Keratinocyte (primary cell): ENCODE measurements at regions not wholly inside any gene's neighbourhood (a gene's known extent, or its start where the extent isn't known, plus 50 kb on each side); places are given as distances from the start of the nearest gene placed in this dataset.

Experiments used
- DNase-seq: peaks from one replicate; pipeline ENCODE4 v3.0.0-alpha.2; 2011; ENCODE audit warnings: low read depth, missing footprints, low spot score
- FAIRE-seq: peaks from 2 replicates; lab custom pipeline; 2011; peaks lifted over from hg19 to GRCh38; lab: Jason Lieb, UNC
- H2AFZ ChIP-seq: 2 replicates; pipeline ENCODE4 v1.6.0; 2012; ENCODE audit warnings: low read length, control low read depth, inconsistent platforms; ENCODE audit not compliant: control insufficient read depth
- H3K27ac ChIP-seq: 2 replicates; pipeline ENCODE4 v1.5.1; 2011; ENCODE audit warnings: low read length; ENCODE audit not compliant: control insufficient read depth, insufficient read depth
- H3K27me3 ChIP-seq: 3 replicates; pipeline ENCODE4 v1.6.0; 2011; ENCODE audit warnings: low read length; ENCODE audit not compliant: control insufficient read depth, insufficient read depth; ENCODE audit errors: extremely low read depth
- H3K36me3 ChIP-seq, 2 experiments: 2 replicates in 1 of 2; 3 replicates in 1 of 2; pipeline ENCODE4 v1.5.1; 2011; ENCODE audit warnings: low read length in 2 of 2, mild to moderate bottlenecking in 1 of 2; ENCODE audit not compliant: control insufficient read depth in 2 of 2, insufficient read depth in 2 of 2; ENCODE audit errors: extremely low read depth in 1 of 2
- H3K4me1 ChIP-seq: 3 replicates; pipeline ENCODE4 v1.5.1; 2011; ENCODE audit warnings: low read length; ENCODE audit not compliant: control insufficient read depth, insufficient read depth; ENCODE audit errors: extremely low read depth
- H3K4me2 ChIP-seq: 3 replicates; pipeline ENCODE4 v1.6.0; 2011; ENCODE audit warnings: low read depth, low read length; ENCODE audit not compliant: control insufficient read depth, insufficient read depth; ENCODE audit errors: extremely low read depth
- H3K4me3 ChIP-seq, 3 experiments: fragments of 200-600 bp in 1 of 3; sonication (generic) in 1 of 3; 2 replicates in 2 of 3; 3 replicates in 1 of 3; pipeline ENCODE4 v1.5.1; 2011 to 2016; ENCODE audit warnings: low read length in 3 of 3, mild to moderate bottlenecking in 3 of 3, control low read depth in 2 of 3, inconsistent platforms in 1 of 3, low read depth in 1 of 3, mixed read lengths in 1 of 3, mixed run types in 1 of 3, moderate library complexity in 1 of 3; ENCODE audit not compliant: control insufficient read depth in 2 of 3, insufficient read depth in 2 of 3; ENCODE audit errors: extremely low read depth in 1 of 3
- H3K79me2 ChIP-seq: 2 replicates; pipeline ENCODE4 v1.6.0; 2012; ENCODE audit warnings: low read length; ENCODE audit not compliant: control insufficient read depth, insufficient read depth
- H3K9ac ChIP-seq: 3 replicates; pipeline ENCODE4 v1.6.0; 2011; ENCODE audit warnings: low read length; ENCODE audit not compliant: control insufficient read depth, insufficient read depth; ENCODE audit errors: extremely low read depth
- H3K9me1 ChIP-seq: 3 replicates; pipeline ENCODE4 v1.6.0; 2011; ENCODE audit warnings: low read length; ENCODE audit not compliant: control insufficient read depth, insufficient read depth; ENCODE audit errors: extremely low read depth
- H3K9me3 ChIP-seq: 2 replicates; pipeline ENCODE4 v1.5.1; 2012; ENCODE audit warnings: low read depth, low read length; ENCODE audit not compliant: control insufficient read depth
- H4K20me1 ChIP-seq: 3 replicates; pipeline ENCODE4 v1.6.0; 2011; ENCODE audit warnings: low read length; ENCODE audit not compliant: control insufficient read depth, insufficient read depth; ENCODE audit errors: extremely low read depth
- CTCF ChIP-seq, 3 experiments: IDR thresholded peaks in 1 of 3; conservative IDR thresholded peaks in 1 of 3; optimal IDR thresholded peaks in 1 of 3; 2 replicates in 2 of 3; 3 replicates in 1 of 3; pipeline versions ENCODE3 to v1.5.1; 2011; ENCODE audit warnings: low read length in 3 of 3, mild to moderate bottlenecking in 3 of 3, moderate library complexity in 2 of 3, control low read depth in 1 of 3, inconsistent platforms in 1 of 3; ENCODE audit not compliant: insufficient read depth in 2 of 3; ENCODE audit errors: extremely low read depth in 1 of 3
- EZH2 ChIP-seq: IDR thresholded peaks from one replicate; pipeline ENCODE4 v1.6.1; 2012; ENCODE audit warnings: inconsistent platforms, mild to moderate bottlenecking, low read length, moderate library complexity
- dilution Hi-C: fragments of 300-500 bp; cut with MboI; formaldehyde crosslinking; loops from one replicate; pipeline ENCODE4 v1.7.0; 2020; ENCODE audit warnings: low sequenced_read_pairs; ENCODE audit not compliant: extremely low pct_ligation_motif_present

DNA sequence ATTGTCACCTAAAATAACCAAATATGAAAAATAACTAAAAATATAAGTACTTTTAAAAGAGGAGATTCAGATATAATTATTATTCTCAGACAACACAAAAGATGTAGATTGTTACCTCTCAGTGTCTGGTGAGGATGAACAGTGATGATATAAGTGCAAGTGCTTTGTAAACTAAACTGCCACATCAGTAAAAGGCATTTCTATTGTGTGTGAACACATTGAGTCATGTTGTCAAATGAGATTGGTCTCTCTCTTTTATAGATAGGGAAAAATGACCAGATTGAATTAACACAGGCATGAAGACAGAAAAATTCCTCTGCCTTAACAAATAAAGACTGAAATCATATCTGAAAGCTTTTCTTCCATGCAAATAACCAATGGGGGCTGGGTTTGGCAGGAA lies 182.4 kb upstream of the TMEFF2 start:
- Histone ChIP-seq H3K79me2 (no peaks in the 10 kb centered on the region), H3K4me1 (no peaks in the 10 kb centered on the region), H3K36me3 (no peaks in the 10 kb centered on the region), H3K9me1 (no peaks in the 10 kb centered on the region), H3K4me2 (no peak overlapping the region), H3K4me3 (no peak overlapping the region), H3K9ac (no peak overlapping the region), H3K27me3 (no peaks in the 10 kb centered on the region), H2AFZ (no peak overlapping the region), H3K27ac (no peak overlapping the region), H4K20me1 (no peaks in the 10 kb centered on the region), H3K9me3 (no peaks in the 10 kb centered on the region)
- dilution Hi-C loops: no loop called here
- DNase-seq (no peak), FAIRE-seq (no peak)
- TF ChIP-seq CTCF (optimal IDR thresholded peaks at IDR 0.05 in 1 of 3, IDR thresholded peaks at IDR 0.05 in 1 of 3, conservative IDR thresholded peaks at IDR 0.05 in 1 of 3; ENCODE audit: extremely low read depth in 1 of 3, insufficient read depth in 2 of 3, low read length in 3 of 3): no peak
- no peak for TF ChIP-seq EZH2

DNA sequence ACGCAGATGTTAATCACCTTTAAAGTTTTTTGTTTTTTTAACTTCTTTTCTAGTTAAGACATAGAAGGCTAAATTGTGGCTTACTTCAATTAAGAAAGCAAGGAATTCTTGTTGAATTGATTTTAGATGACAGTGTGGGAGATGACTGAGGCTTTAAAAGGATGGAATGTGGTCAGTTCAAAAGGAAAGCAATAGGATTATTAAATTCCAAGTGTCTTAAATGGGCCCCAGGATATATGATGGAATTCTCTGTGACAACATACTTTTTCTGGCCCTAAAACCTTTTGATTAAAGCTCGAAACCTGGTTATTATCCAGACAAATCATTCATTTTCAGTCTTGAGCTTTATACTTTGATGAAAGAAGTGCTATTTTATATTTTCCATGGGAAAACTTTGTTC lies 179.0 kb upstream of the TMEFF2 start:
- Histone ChIP-seq H3K9me1 (no peaks in the 10 kb centered on the region), H3K9ac (no peak overlapping the region), H3K4me3 (no peak overlapping the region), H3K27me3 (no peaks in the 10 kb centered on the region), H3K9me3 (no peaks in the 10 kb centered on the region), H3K36me3 (no peaks in the 10 kb centered on the region), H3K4me2 (no peak overlapping the region), H3K4me1 (no peaks in the 10 kb centered on the region), H3K27ac (no peak overlapping the region), H4K20me1 (no peaks in the 10 kb centered on the region), H3K79me2 (no peaks in the 10 kb centered on the region), H2AFZ (no peak overlapping the region)
- no peak for TF ChIP-seq CTCF (optimal IDR thresholded peaks at IDR 0.05 in 1 of 3, IDR thresholded peaks at IDR 0.05 in 1 of 3, conservative IDR thresholded peaks at IDR 0.05 in 1 of 3; ENCODE audit: extremely low read depth in 1 of 3, insufficient read depth in 2 of 3, low read length in 3 of 3)
- no peak for TF ChIP-seq EZH2
- dilution Hi-C loops: no loop called here
- no peak for DNase-seq
- no peak for FAIRE-seq
